Esophagus muscularis mucosa (tissue), 4 donors: ENCODE measurements at regions not wholly inside any gene's neighbourhood (a gene's known extent, or its start where the extent isn't known, plus 50 kb on each side); places are given as distances from the start of the nearest gene placed in this dataset.

Experiments used
- DNase-seq: peaks from one replicate; pipeline ENCODE4 v3.0.0-alpha.2; 2017; ENCODE audit errors: extremely low spot score
- H3K27ac ChIP-seq, 4 donors: fragments of 200-600 bp; sonication (generic); replicated peaks in 1 of 4; 1 replicate in 3 of 4; 2 replicates in 1 of 4; pipeline ENCODE4 v1.5.1; 2016 to 2019; ENCODE audit warnings: mild to moderate bottlenecking in 1 of 4
- H3K27me3 ChIP-seq, 4 donors: fragments of 200-600 bp; sonication (generic); one replicate each; pipeline versions ENCODE4 v1.5.1 to v1.6.0; 2016 to 2019
- H3K36me3 ChIP-seq, 4 donors: fragments of 200-600 bp; sonication (generic); one replicate each; pipeline ENCODE4 v1.5.1; 2016 to 2019
- H3K4me1 ChIP-seq, 4 donors: fragments of 200-600 bp; sonication (generic); one replicate each; pipeline ENCODE4 v1.5.1; 2016 to 2019
- H3K4me3 ChIP-seq, 4 donors: fragments of 200-600 bp; sonication (generic); 1 replicate in 2 of 4; 2 replicates in 2 of 4; pipeline ENCODE4 v1.5.1; 2016 to 2019; ENCODE audit warnings: mild to moderate bottlenecking in 4 of 4, moderate library complexity in 1 of 4
- H3K9me3 ChIP-seq, 4 donors: fragments of 200-600 bp; sonication (generic); 1 replicate in 3 of 4; 2 replicates in 1 of 4; pipeline ENCODE4 v1.5.1; 2016 to 2019
- CTCF ChIP-seq, 3 experiments: fragments of 200-600 bp in 2 of 3; fragments of 450-650 bp in 1 of 3; sonication (generic) in 2 of 3; IDR thresholded peaks; one replicate each; pipeline ENCODE4 v1.5.1; 2017 to 2019; ENCODE audit warnings: antibody characterized with exemption in 3 of 3, mild to moderate bottlenecking in 2 of 3, moderate library complexity in 1 of 3
- EP300 ChIP-seq: sonication (generic); formaldehyde crosslinking; IDR thresholded peaks from one replicate; pipeline ENCODE4 v1.6.1; 2017; ENCODE audit warnings: antibody characterized with exemption
- POLR2A ChIP-seq: fragments of 450-650 bp; IDR thresholded peaks from one replicate; pipeline ENCODE4 v1.6.1; 2017; ENCODE audit warnings: antibody characterized with exemption, moderate library complexity, mild to moderate bottlenecking, low read depth
- POLR2AphosphoS5 ChIP-seq, 2 donors: sonication (generic); formaldehyde crosslinking; IDR thresholded peaks; one replicate each; pipeline ENCODE4 v1.6.1; 2017; ENCODE audit warnings: antibody characterized with exemption in 2 of 2
- whole genome bisulfite sequencing: methylation state at CpG from one replicate; pipeline ENCODE4 v1.1.5; 2018; 5-methylcytosine and 5-hydroxymethylcytosine counted together
- intact Hi-C: fragments of 100-400 bp; cut with DNase I; formaldehyde crosslinking; loops from one replicate; pipeline ENCODE4 v1.15.1; 2023

GRCh38 chr3:127461286-127461910 is 129.1 kb downstream of the TPRA1 start:
- H3K27ac ChIP-seq = no peak overlapping the region
- no peaks in the 10 kb centered on the region for H3K36me3 ChIP-seq
- no peaks in the 10 kb centered on the region for H3K9me3 ChIP-seq
- no peak for TF ChIP-seq CTCF (IDR thresholded peaks at IDR 0.05)
- no peak for TF ChIP-seq POLR2AphosphoS5 (IDR thresholded peaks at IDR 0.05)
- TF ChIP-seq POLR2A = no peak
- TF ChIP-seq EP300 = no peak
- intact Hi-C loops = no loop called here
- 80% methylated on average over 9 of the region's 10 CpGs for WGBS
- no peak overlapping the region for H3K4me3 ChIP-seq
- H3K4me1 ChIP-seq = peaks cover 8 to 10% (median 9%) of the 10 kb centered on the region in 4 donors
- no peak for DNase-seq
- H3K27me3 ChIP-seq = peaks cover 0 to 37% (median 17%) of the 10 kb centered on the region in 4 donors

DNA sequence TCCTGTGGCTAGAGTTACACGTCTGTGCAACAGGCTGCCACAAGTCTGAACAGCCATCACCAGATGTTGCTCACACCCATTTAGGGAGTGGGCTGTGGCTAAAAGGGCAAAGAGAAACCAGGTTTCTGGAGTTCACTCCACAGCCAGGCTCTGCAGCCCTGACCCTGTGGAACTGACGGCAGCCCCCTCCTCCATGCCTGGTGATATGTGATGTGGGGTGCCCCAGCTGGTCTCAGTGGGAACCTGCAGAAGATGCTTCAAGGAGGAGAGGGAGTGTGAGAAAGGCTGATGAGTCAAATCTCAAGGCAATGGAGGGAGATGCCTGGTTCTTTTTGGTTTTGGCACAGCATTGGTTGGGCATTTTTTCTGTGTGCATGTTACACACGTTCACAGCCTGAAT is 130.6 kb downstream of the TPRA1 start:
- Histone ChIP-seq H3K9me3 (no peaks in the 10 kb centered on the region), H3K27me3 (peaks cover 0 to 47% (median 31%) of the 10 kb centered on the region in 4 donors), H3K27ac (no peak overlapping the region), H3K4me1 (peaks cover 18 to 25% (median 24%) of the 10 kb centered on the region in 4 donors), H3K36me3 (no peaks in the 10 kb centered on the region), H3K4me3 (no peak overlapping the region)
- no peak for DNase-seq
- intact Hi-C loops = loop anchor here (5.0 kb wide), 1 partner anchor 478 kb away; the partner anchor contains the start of gene PLXNA1
- WGBS = 72% methylated on average over 2 of the region's 3 CpGs
- TF ChIP-seq POLR2A (no peak), CTCF (IDR thresholded peaks at IDR 0.05) (no peak), POLR2AphosphoS5 (IDR thresholded peaks at IDR 0.05) (no peak)

- H3K36me3 ChIP-seq = no peaks in the 10 kb centered on the region
- intact Hi-C loops = loop anchor here (5.0 kb wide), 1 partner anchor 477 kb away; the partner anchor contains the start of gene PLXNA1
- H3K4me3 ChIP-seq = no peak overlapping the region
- peaks cover 0 to 56% (median 40%) of the 10 kb centered on the region in 4 donors for H3K27me3 ChIP-seq
- H3K9me3 ChIP-seq = no peaks in the 10 kb centered on the region
- TF ChIP-seq POLR2AphosphoS5 (IDR thresholded peaks at IDR 0.05) = no peak
- no peak for TF ChIP-seq EP300
- no peak for TF ChIP-seq CTCF (IDR thresholded peaks at IDR 0.05)
- no peak for TF ChIP-seq POLR2A
- WGBS = 30% methylated on average over 19 of the region's 20 CpGs
- H3K4me1 ChIP-seq = peaks cover 18 to 26% (median 25%) of the 10 kb centered on the region in 4 donors
- DNase-seq = no peak
- no peak overlapping the region for H3K27ac ChIP-seq
These were observed 131.6 kb downstream of the TPRA1 start for GRCh38 chr3:127458696-127459604.

- Histone ChIP-seq H3K4me1 (peaks cover 18 to 26% (median 25%) of the 10 kb centered on the region in 4 donors), H3K27ac (no peak overlapping the region), H3K36me3 (no peaks in the 10 kb centered on the region), H3K9me3 (no peaks in the 10 kb centered on the region), H3K27me3 (peaks cover 0 to 69% (median 49%) of the 10 kb centered on the region in 4 donors), H3K4me3 (no peak overlapping the region)
- intact Hi-C loops = loop anchor here (5.0 kb wide), 1 partner anchor 475 kb away; the partner anchor contains the start of gene PLXNA1
- WGBS = 56% methylated on average over 6 of the region's 6 CpGs
- TF ChIP-seq POLR2AphosphoS5 (IDR thresholded peaks at IDR 0.05) (no peak), POLR2A (no peak), EP300 (no peak), CTCF (IDR thresholded peaks at IDR 0.05) (no peak)
- DNase-seq = no peak
These were observed 132.9 kb downstream of the TPRA1 start for GRCh38 chr3:127457546-127458145.
